KMS-11 (cell line): ENCODE measurements at regions not wholly inside any gene's neighbourhood (a gene's known extent, or its start where the extent isn't known, plus 50 kb on each side); places are given as distances from the start of the nearest gene placed in this dataset.

ENCODE experiments used
- H2AFZ ChIP-seq: fragments of 200-600 bp; sonication (generic); 2 replicates; pipeline ENCODE4 v1.6.1; 2016; ENCODE audit warnings: antibody characterized with exemption, mixed run types, low read depth
- H3K27ac ChIP-seq: fragments of 200-600 bp; sonication (generic); 2 replicates; pipeline ENCODE4 v1.6.1; 2016; ENCODE audit warnings: mild to moderate bottlenecking, mixed run types
- H3K27me3 ChIP-seq: fragments of 200-600 bp; sonication (generic); 2 replicates; pipeline ENCODE4 v1.6.1; 2017; ENCODE audit warnings: mild to moderate bottlenecking, low read depth, mixed run types, moderate library complexity; ENCODE audit not compliant: insufficient read depth
- H3K36me3 ChIP-seq: fragments of 200-600 bp; sonication (generic); 2 replicates; pipeline ENCODE4 v1.6.1; 2017; ENCODE audit warnings: mild to moderate bottlenecking, mixed run types; ENCODE audit not compliant: insufficient read depth
- H3K4me1 ChIP-seq: fragments of 200-600 bp; sonication (generic); 2 replicates; pipeline ENCODE4 v1.6.1; 2016; ENCODE audit warnings: mild to moderate bottlenecking, low read depth, mixed run types; ENCODE audit not compliant: poor library complexity, severe bottlenecking
- H3K4me2 ChIP-seq: fragments of 200-600 bp; sonication (generic); 2 replicates; pipeline ENCODE4 v1.7.0; 2016; ENCODE audit warnings: mild to moderate bottlenecking, mixed run types
- H3K4me3 ChIP-seq: fragments of 200-600 bp; sonication (generic); IDR thresholded peaks from 2 replicates; pipeline ENCODE4 v1.6.1; 2017; ENCODE audit warnings: low read depth, low read length, mixed read lengths; ENCODE audit not compliant: insufficient read depth
- H3K79me2 ChIP-seq: fragments of 200-600 bp; sonication (generic); 2 replicates; pipeline ENCODE4 v1.6.1; 2016; ENCODE audit warnings: low read depth, mixed run types; ENCODE audit not compliant: insufficient read depth
- H3K9ac ChIP-seq: fragments of 200-600 bp; sonication (generic); 2 replicates; pipeline ENCODE4 v1.6.1; 2016; ENCODE audit warnings: mild to moderate bottlenecking, mixed run types
- H4K20me1 ChIP-seq: fragments of 200-600 bp; sonication (generic); 2 replicates; pipeline ENCODE4 v1.6.1; 2016; ENCODE audit warnings: mild to moderate bottlenecking, mixed run types; ENCODE audit not compliant: insufficient read depth
- TF ChIP-seq, protein P1 (sequence below): fragments of 200-600 bp; sonication (generic); conservative IDR thresholded peaks from 2 replicates; pipeline ENCODE4 v1.6.1; 2017; ENCODE audit warnings: low read depth, mild to moderate bottlenecking, antibody characterized with exemption, low read length, moderate library complexity, mixed read lengths

- Histone ChIP-seq H3K4me3 (no peak overlapping the region), H3K4me1 (no peaks in the 10 kb centered on the region), H2AFZ (no peak overlapping the region), H3K4me2 (no peak overlapping the region), H3K27ac (no peak overlapping the region), H3K27me3 (no peaks in the 10 kb centered on the region), H3K9ac (no peak overlapping the region), H3K36me3 (no peaks in the 10 kb centered on the region), H4K20me1 (no peaks in the 10 kb centered on the region), H3K79me2 (no peaks in the 10 kb centered on the region)
- TF ChIP-seq, protein P1, sequence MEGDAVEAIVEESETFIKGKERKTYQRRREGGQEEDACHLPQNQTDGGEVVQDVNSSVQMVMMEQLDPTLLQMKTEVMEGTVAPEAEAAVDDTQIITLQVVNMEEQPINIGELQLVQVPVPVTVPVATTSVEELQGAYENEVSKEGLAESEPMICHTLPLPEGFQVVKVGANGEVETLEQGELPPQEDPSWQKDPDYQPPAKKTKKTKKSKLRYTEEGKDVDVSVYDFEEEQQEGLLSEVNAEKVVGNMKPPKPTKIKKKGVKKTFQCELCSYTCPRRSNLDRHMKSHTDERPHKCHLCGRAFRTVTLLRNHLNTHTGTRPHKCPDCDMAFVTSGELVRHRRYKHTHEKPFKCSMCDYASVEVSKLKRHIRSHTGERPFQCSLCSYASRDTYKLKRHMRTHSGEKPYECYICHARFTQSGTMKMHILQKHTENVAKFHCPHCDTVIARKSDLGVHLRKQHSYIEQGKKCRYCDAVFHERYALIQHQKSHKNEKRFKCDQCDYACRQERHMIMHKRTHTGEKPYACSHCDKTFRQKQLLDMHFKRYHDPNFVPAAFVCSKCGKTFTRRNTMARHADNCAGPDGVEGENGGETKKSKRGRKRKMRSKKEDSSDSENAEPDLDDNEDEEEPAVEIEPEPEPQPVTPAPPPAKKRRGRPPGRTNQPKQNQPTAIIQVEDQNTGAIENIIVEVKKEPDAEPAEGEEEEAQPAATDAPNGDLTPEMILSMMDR: no peak
Observed at GRCh38 chr15:47139965-47140364, 577.3 kb upstream of the SEMA6D start.

GRCh38 chr15:47157827-47158226, 559.5 kb upstream of the SEMA6D start:
- H3K36me3 ChIP-seq: no peaks in the 10 kb centered on the region
- H2AFZ ChIP-seq: no peak overlapping the region
- H4K20me1 ChIP-seq: no peaks in the 10 kb centered on the region
- no peak overlapping the region for H3K4me2 ChIP-seq
- TF ChIP-seq, protein P1: no peak
- no peak overlapping the region for H3K27ac ChIP-seq
- H3K79me2 ChIP-seq: no peaks in the 10 kb centered on the region
- H3K27me3 ChIP-seq: no peaks in the 10 kb centered on the region
- H3K4me3 ChIP-seq: no peak overlapping the region
- H3K4me1 ChIP-seq: no peaks in the 10 kb centered on the region
- H3K9ac ChIP-seq: no peak overlapping the region

- Histone ChIP-seq H2AFZ (no peak overlapping the region), H4K20me1 (no peaks in the 10 kb centered on the region), H3K79me2 (no peaks in the 10 kb centered on the region), H3K4me1 (no peaks in the 10 kb centered on the region), H3K27ac (no peak overlapping the region), H3K36me3 (no peaks in the 10 kb centered on the region), H3K4me2 (no peak overlapping the region), H3K9ac (no peak overlapping the region), H3K27me3 (no peaks in the 10 kb centered on the region), H3K4me3 (no peak overlapping the region)
- TF ChIP-seq, protein P1: no peak
Observed at GRCh38 chr15:47158573-47158972, 558.7 kb upstream of the SEMA6D start.

DNA sequence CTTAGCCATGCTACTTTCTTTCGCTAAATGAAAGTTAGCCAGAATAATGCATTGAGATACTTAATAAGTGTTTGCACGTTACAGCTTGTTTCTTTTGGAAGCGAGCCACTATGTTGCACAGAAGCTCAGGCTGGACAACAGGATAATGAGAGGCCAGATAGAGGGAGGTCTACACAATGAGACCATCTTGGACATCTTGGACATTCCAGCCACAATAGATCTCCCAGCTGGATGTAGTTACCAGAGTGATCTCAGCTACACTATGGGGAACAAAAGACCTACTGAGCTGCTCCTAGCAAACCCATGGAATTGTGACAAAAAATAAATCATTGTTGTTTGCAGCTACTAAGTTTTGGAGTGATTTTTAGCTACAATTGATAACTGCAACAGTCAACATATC, 540.1 kb upstream of the SEMA6D start:
- H3K27me3 ChIP-seq: no peaks in the 10 kb centered on the region
- TF ChIP-seq, protein P1: no peak
- H4K20me1 ChIP-seq: no peaks in the 10 kb centered on the region
- no peak overlapping the region for H3K27ac ChIP-seq
- no peak overlapping the region for H3K4me2 ChIP-seq
- H3K79me2 ChIP-seq: no peaks in the 10 kb centered on the region
- H3K4me3 ChIP-seq: no peak overlapping the region
- no peak overlapping the region for H3K9ac ChIP-seq
- no peaks in the 10 kb centered on the region for H3K4me1 ChIP-seq
- no peak overlapping the region for H2AFZ ChIP-seq
- no peaks in the 10 kb centered on the region for H3K36me3 ChIP-seq
